Brain pericyte (primary cell): ENCODE measurements at regions not wholly inside any gene's neighbourhood (a gene's known extent, or its start where the extent isn't known, plus 50 kb on each side); places are given as distances from the start of the nearest gene placed in this dataset.
"Not testable (repeated sequence)": the region's sequence is repeated elsewhere in the genome, so short reads cannot be mapped to it uniquely, and the experiment has no call there.

Experiments
- DNase-seq: peaks from one replicate; pipeline ENCODE4 v3.0.0-alpha.2; 2012; ENCODE audit warnings: low read depth, low spot score

- DNase-seq: no peak
Observed at GRCh38 chr4:54852602-54853001, 194.8 kb downstream of the KIT start.

GRCh38 chr4:54852054-54852453, 194.3 kb downstream of the KIT start:
- DNase-seq: no peak

- DNase-seq: no peak
Observed at GRCh38 chr4:54844911-54845310, 187.2 kb downstream of the KIT start.

GRCh38 chr4:54843946-54844345, 186.2 kb downstream of the KIT start:
- no peak for DNase-seq

- no peak for DNase-seq
Observed at GRCh38 chr4:54843106-54843505, 185.3 kb downstream of the KIT start.

GRCh38 chr4:54842656-54843055, 184.9 kb downstream of the KIT start:
- DNase-seq: no peak

- no peak for DNase-seq
Observed at GRCh38 chr4:54842226-54842625, 184.5 kb downstream of the KIT start.

GRCh38 chr4:54840992-54841768, 183.4 kb downstream of the KIT start:
- DNase-seq: no peak

GRCh38 chr4:54840430-54840829, 182.7 kb downstream of the KIT start:
- no peak for DNase-seq

- DNase-seq: no peak
Observed at GRCh38 chr4:54838301-54838700, 180.5 kb downstream of the KIT start.

GRCh38 chr4:54837576-54838140, 179.9 kb downstream of the KIT start:
- DNase-seq: no peak

- DNase-seq: not testable (repeated sequence)
Observed at GRCh38 chr4:54828361-54828760, 170.6 kb downstream of the KIT start.

GRCh38 chr4:54823616-54824015, 165.9 kb downstream of the KIT start:
- DNase-seq: no peak

- no peak for DNase-seq
Observed at GRCh38 chr4:54819034-54819433, 161.3 kb downstream of the KIT start.

GRCh38 chr4:54818481-54818880, 160.7 kb downstream of the KIT start:
- DNase-seq: no peak

GRCh38 chr4:54813674-54814073, 155.9 kb downstream of the KIT start:
- no peak for DNase-seq

- no peak for DNase-seq
Observed at GRCh38 chr4:54806351-54806750, 148.6 kb downstream of the KIT start.

- no peak for DNase-seq
Observed at GRCh38 chr4:54802336-54802735, 144.6 kb downstream of the KIT start.

GRCh38 chr4:54800831-54801530, 143.2 kb downstream of the KIT start:
- DNase-seq: no peak

- no peak for DNase-seq
Observed at GRCh38 chr4:54794579-54794978, 136.8 kb downstream of the KIT start.

GRCh38 chr4:54793856-54794422, 136.2 kb downstream of the KIT start:
- DNase-seq: no peak
